AG08395 (cell line): ENCODE measurements at regions not wholly inside any gene's neighbourhood (a gene's known extent, or its start where the extent isn't known, plus 50 kb on each side); places are given as distances from the start of the nearest gene placed in this dataset.
"Not testable (repeated sequence)": the region's sequence is repeated elsewhere in the genome, so short reads cannot be mapped to it uniquely, and the experiment has no call there.

Experiments
- DNase-seq: peaks from one replicate; pipeline ENCODE4 v3.0.0; 2012; ENCODE audit warnings: mixed read lengths, low spot score

- no peak for DNase-seq
These were observed 273.7 kb upstream of the PIK3R1 start for GRCh38 chr5:67941614-67942401.

DNA sequence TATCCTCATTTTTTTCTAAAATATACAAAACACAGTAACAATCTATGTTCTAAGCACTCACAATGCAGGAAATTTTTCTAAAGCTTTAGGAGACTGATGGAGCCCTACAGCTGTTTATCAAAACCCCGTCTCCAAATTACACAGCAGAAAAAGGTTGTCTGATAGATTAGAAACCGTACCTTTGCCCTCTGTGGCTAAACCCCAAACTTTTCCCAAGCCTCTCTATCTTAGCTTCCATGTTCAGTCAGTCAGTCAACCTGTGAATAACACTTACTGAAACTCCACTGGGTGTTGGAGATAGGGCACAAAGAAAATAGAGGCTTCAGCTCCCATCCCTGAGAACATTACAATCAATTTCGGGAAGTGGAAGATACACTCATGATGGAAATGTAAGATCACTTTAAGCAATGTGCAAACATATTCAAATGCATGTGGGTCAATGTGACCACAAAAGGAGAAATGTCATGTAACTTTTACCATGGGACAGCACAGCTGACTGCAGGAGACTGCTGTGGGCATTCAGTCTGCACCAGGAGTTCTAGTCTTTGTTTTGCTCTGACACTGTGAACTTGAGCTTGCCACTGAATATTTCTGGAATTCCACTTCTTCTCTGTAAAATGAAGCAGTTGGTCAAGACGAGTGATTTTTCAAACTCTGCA, 279.5 kb upstream of the PIK3R1 start:
- no peak for DNase-seq

- no peak for DNase-seq
These were observed 280.6 kb upstream of the PIK3R1 start for GRCh38 chr5:67934976-67935375.

DNA sequence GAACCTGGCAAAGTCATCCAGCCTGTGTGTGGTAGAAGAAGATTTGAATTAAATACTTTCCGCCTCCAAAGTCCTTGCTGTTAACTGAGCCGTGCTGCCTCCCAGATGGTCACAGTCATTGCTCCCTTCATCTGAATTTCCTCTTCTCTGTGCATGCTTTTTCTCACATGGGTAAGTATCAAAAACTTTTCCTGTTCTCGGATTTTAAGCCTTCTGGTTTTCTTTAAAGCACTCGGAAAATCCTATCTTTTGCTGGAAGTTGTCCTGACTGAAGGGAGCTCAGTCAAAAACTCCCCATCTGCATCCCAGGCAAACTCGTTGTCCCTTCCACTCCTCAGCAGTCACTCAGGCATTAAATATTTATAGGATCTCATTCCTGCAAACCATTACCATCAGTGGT, 290.0 kb upstream of the PIK3R1 start:
- no peak for DNase-seq

GRCh38 chr5:67921004-67921601, 294.5 kb upstream of the PIK3R1 start:
- no peak for DNase-seq

DNA sequence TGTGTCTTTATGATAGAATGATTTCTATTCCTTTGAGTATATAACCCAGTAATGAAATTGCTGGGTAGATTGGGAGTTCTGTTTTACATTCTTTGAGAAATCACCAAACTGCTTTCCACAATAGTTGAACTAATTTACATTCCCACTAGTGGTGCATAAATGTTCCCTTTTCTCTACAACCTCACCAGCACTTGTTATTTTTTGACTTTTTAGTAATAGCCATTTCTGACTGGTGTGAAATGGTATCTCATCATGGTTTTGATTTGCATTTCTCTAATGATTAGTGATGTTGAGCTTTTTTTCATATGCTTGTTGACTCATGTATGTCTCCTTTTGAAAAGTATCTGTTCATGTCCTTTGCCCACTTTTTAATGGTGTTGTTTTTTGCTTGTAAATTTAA, 296.0 kb upstream of the PIK3R1 start:
- DNase-seq, result not testable (repeated sequence)

- DNase-seq, result no peak
These were observed 298.0 kb upstream of the PIK3R1 start for GRCh38 chr5:67917561-67917960.

- no peak for DNase-seq
These were observed 305.0 kb upstream of the PIK3R1 start for GRCh38 chr5:67910546-67910945.

DNA sequence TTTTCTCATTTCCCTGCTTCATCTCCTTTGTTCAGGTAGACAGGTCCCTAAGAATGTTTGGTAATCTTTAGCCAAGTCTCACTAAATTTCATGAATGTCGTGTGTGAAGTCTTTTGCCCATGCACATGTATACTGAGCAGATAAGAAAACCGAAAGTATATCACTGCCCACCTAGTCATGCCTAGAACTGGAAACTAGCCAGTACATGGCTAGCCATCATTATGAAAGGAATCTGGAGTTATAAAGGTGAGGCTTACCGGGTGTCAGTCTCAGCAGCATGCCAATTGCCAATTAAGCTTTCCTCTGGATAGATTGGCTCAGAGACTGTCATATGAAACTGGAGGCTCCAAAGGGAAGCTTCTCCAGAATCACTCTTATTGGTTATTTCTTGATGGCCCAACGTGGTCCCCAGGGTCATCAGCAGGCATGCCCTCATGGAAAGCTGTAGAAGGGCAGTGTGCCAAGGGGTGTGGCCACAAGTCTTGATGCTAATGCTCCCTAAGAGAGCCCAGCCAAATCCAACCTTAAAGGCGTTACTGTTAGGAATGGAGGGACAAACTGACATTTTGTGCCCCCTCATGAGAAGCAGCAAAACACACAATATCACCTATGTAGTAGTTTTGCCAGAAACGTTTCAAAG, 307.3 kb upstream of the PIK3R1 start:
- no peak for DNase-seq

GRCh38 chr5:67904366-67904765, 311.2 kb upstream of the PIK3R1 start:
- no peak for DNase-seq

DNA sequence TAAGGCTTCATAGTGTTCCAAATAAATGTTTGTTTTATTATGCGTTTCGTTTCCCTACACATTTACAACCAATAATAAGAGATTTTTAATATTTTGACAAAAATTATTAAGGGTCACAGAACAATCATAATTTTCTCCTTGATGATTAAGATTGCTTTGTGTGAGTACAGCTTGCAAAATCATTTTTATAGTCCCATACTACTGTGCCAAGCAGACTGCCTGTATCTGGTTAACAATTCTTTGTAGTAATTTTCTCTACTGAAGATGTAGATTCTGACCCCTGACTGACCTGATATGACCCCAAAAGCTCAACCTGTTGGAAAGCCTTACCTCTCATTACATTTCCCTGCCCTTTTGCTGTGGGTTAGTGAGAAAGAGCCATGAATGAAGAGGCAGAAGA, 311.9 kb upstream of the PIK3R1 start:
- DNase-seq, result no peak

DNA sequence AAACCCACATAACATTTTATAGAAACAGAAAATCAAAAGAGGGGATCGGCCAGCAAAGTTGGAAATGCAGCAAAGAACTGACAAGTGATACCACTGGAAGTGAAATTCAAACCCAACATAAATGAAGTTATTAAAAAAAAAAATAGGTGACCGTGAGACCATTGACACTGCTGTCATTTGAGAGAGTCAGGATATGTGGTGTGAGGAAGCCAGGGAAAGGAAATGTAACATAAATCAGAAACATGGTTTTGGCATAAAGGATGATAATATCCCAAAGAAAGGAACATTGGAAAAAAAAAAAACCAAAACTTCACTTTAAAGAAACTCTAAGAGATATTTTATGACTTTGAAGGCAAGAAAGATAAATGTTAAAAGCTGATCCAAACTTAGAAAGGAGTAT, 312.4 kb upstream of the PIK3R1 start:
- DNase-seq, result no peak

DNA sequence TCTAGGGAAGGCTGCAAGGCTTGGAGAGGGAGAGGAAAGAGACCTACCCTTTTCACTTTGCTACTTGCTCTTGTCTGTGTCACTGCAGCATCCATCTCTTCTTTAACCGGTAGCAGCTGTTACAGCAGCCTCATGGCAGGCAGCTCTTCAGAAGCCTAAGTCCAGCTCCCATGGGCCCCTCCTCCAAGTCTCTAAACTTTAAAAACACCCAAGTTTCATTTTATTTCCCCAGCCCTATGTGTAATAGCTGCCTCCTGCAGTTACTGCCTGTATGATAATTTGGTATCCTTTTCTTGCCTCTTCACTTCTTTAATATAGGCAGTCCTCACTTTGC, 313.1 kb upstream of the PIK3R1 start:
- no peak for DNase-seq

DNA sequence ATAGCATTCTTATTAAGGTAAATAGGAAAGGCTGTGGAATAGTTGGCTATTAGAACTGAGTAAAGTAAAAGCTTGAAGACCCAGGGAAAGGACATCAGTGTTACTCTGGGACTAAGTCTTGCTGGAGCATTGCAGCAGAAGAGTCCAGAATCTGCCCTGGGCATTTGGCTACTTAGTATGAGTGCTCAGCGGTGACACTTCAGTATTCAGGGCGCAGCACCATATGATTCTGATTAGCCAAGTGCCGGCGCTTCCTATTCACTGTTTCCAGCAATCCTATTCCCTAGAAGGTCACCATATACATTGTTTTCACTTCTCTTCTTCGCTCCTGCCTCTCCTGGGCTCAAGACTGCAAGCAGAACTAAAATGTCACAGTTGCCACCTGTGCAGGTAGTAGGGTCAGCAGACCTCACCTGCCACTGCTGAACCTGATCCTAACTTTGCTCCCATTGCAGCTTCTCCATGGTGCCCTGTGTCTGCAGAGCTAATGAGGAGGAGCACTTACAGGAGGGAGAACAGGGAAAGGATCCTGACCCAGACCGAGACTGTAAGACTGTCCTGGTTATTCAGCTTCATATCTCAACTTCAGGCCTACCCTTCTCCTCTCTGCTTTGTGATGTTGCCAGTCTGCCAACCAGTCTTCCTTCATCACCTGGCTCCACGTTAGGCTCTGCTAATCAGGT, 313.6 kb upstream of the PIK3R1 start:
- peak; percentile 33 for DNase-seq

GRCh38 chr5:67900514-67900913, 315.0 kb upstream of the PIK3R1 start:
- DNase-seq, result peak; percentile 46

DNA sequence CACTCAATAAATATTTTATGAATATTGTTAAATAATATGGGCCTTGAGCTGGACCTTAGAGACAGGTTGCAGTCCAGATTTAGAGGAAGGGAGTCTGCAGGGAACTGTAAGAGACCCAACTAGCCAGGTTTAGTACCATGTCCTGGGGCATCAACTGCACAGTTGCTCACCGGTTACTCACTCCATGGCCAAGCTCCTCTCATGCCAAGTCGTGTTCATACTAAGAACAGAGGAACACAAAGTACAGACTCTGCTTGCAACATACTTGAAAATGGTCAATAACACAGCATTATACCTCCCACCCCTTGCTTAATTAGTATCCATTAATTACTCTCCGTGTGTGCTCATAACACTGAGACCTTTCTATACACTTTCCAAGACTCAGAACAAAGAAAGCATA, 317.6 kb upstream of the PIK3R1 start:
- DNase-seq, result no peak

DNA sequence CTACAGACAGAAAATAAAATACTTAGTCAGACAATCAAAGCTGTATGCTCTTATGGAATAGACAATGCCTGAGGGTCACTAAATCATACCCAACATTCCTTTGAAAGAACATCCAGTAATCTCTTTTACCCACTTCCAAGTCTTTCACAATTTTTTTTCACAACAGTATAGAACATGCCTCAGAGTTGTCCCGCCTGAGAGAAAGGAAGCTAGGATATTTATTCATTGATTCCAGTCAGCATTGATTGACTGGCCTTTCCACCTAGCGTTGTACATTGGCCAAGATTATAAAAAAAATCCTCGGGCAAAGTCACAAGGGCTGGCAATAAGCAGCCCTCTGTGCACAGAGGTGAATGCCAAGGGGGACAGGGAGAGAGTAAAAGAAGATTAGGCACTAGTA, 318.1 kb upstream of the PIK3R1 start:
- no peak for DNase-seq

DNA sequence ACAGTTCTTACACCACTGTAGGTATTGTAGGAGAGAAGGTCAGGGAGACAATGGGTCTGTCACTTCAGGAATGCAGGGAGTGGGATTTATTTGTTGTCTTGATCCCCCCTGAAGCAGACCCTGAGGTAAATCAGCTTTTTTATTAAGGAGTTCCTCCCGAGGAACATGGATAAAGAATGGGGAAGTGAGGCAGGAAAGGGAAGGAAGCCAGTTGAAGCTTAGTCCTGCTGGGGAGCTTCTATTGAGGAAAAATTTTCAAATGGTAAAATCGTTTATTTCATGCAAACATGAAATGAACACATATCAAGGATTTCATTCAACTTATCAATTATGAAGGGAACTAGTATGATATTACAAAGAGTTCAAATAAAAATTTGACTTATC, 318.6 kb upstream of the PIK3R1 start:
- DNase-seq, result no peak

- no peak for DNase-seq
These were observed 319.1 kb upstream of the PIK3R1 start for GRCh38 chr5:67896311-67896929.

GRCh38 chr5:67889870-67890269, 325.7 kb upstream of the PIK3R1 start:
- DNase-seq, result not testable (repeated sequence)

- no peak for DNase-seq
These were observed 327.8 kb upstream of the PIK3R1 start for GRCh38 chr5:67887748-67888161.

DNA sequence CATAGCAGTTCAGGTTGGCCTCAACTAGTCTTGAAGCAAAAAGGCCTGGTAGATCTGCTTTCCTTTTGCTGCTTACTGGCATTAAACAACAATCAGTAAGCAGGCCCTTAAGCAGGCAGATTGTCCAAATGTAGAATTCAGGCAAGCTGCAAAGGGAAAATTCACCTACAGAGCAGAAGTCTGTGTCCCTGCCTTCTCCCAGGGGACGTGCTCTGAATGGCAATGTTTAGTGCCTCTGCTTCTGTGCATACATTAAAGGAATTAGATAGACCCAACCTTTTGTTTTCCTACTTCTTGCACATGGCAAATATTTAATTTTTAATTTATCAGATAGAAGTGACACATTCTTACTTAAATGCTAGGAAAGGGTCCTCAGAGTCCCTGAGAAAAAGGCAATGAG, 328.8 kb upstream of the PIK3R1 start:
- no peak for DNase-seq
